Body of pancreas (tissue), 4 donors: ENCODE measurements at regions not wholly inside any gene's neighbourhood (a gene's known extent, or its start where the extent isn't known, plus 50 kb on each side); places are given as distances from the start of the nearest gene placed in this dataset.

Source experiments
- POLR2A ChIP-seq, 3 donors: fragments of 450-650 bp; IDR thresholded peaks; one replicate each; pipeline ENCODE4 v1.6.1; 2016; ENCODE audit warnings: antibody characterized with exemption in 3 of 3, mild to moderate bottlenecking in 2 of 3
- TF ChIP-seq, protein P1 (sequence below), 7 experiments: fragments of 450-650 bp in 4 of 7; fragments of 200-600 bp in 3 of 7; sonication (generic) in 3 of 7; IDR thresholded peaks; one replicate each; pipeline ENCODE4 v1.5.1; 2016 to 2019; ENCODE audit warnings: antibody characterized with exemption in 7 of 7

DNA sequence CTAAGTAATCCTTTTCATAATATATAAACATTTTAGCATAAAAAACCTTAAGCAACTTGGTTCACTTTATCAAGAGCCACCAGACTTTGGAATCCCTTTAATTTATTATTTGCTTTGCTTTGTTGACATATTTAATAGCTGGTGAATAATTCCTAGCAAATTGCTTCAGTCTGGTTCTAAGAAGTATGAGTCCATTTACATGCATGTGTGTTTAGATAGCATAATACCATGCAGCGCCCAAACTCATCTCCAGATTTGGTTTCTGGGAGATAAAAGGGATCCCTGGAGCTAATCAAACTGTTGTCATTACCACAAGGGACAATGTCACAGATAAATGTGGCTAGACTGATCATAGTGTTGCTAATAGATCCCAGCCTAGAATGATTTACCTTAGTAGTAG, 111.8 kb downstream of the TMEM144 start:
- TF ChIP-seq, protein P1, sequence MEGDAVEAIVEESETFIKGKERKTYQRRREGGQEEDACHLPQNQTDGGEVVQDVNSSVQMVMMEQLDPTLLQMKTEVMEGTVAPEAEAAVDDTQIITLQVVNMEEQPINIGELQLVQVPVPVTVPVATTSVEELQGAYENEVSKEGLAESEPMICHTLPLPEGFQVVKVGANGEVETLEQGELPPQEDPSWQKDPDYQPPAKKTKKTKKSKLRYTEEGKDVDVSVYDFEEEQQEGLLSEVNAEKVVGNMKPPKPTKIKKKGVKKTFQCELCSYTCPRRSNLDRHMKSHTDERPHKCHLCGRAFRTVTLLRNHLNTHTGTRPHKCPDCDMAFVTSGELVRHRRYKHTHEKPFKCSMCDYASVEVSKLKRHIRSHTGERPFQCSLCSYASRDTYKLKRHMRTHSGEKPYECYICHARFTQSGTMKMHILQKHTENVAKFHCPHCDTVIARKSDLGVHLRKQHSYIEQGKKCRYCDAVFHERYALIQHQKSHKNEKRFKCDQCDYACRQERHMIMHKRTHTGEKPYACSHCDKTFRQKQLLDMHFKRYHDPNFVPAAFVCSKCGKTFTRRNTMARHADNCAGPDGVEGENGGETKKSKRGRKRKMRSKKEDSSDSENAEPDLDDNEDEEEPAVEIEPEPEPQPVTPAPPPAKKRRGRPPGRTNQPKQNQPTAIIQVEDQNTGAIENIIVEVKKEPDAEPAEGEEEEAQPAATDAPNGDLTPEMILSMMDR (IDR thresholded peaks at IDR 0.05) = no peak
- TF ChIP-seq POLR2A (IDR thresholded peaks at IDR 0.05) = no peak
